Stomach (tissue), 4 donors: ENCODE measurements at regions not wholly inside any gene's neighbourhood (a gene's known extent, or its start where the extent isn't known, plus 50 kb on each side); places are given as distances from the start of the nearest gene placed in this dataset.

Source experiments
- CTCF ChIP-seq, 7 experiments: fragments of 450-650 bp in 4 of 7; fragments of 200-600 bp in 3 of 7; sonication (generic) in 3 of 7; IDR thresholded peaks; one replicate each; pipeline ENCODE4 v1.5.1; 2016 to 2019; ENCODE audit warnings: antibody characterized with exemption in 7 of 7, control low read depth in 2 of 7, mild to moderate bottlenecking in 1 of 7
- POLR2AphosphoS5 ChIP-seq, 3 donors: sonication (generic); formaldehyde crosslinking; IDR thresholded peaks; one replicate each; pipeline ENCODE4 v1.6.1; 2016; ENCODE audit warnings: antibody characterized with exemption in 3 of 3

GRCh38 chr1:147391114-147391513 is 148.6 kb downstream of the CHD1L start:
- no peak for TF ChIP-seq POLR2AphosphoS5 (IDR thresholded peaks at IDR 0.05)
- TF ChIP-seq CTCF (IDR thresholded peaks at IDR 0.05): no peak
